VCaP (cell line): ENCODE measurements at regions not wholly inside any gene's neighbourhood (a gene's known extent, or its start where the extent isn't known, plus 50 kb on each side); places are given as distances from the start of the nearest gene placed in this dataset.
"Not testable (repeated sequence)": the region's sequence is repeated elsewhere in the genome, so short reads cannot be mapped to it uniquely, and the experiment has no call there.

Source experiments
- H3K27ac ChIP-seq: fragments of 450-650 bp; 2 replicates; pipeline ENCODE4 v1.5.1; 2017

DNA sequence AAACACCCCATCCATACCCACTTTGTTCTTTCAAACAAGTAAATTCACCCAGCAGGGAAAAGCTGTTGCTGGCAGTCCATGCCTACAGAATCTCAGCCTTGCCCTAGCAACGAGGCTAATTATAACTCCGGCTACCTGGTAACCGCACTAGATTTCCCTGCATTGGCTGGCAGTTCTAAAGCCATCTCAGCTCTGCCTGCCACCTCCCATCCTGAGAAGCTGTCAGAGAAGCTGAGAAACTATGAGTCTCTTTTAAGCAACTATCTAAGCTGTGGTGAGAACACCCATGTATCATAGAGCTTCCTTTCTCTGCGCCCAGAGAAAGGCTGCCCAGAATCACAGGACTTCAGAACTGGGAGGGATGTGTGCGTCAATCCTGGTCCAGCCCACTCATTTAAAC, 126.5 kb upstream of the NBPF9 start:
- not testable (repeated sequence) for H3K27ac ChIP-seq

DNA sequence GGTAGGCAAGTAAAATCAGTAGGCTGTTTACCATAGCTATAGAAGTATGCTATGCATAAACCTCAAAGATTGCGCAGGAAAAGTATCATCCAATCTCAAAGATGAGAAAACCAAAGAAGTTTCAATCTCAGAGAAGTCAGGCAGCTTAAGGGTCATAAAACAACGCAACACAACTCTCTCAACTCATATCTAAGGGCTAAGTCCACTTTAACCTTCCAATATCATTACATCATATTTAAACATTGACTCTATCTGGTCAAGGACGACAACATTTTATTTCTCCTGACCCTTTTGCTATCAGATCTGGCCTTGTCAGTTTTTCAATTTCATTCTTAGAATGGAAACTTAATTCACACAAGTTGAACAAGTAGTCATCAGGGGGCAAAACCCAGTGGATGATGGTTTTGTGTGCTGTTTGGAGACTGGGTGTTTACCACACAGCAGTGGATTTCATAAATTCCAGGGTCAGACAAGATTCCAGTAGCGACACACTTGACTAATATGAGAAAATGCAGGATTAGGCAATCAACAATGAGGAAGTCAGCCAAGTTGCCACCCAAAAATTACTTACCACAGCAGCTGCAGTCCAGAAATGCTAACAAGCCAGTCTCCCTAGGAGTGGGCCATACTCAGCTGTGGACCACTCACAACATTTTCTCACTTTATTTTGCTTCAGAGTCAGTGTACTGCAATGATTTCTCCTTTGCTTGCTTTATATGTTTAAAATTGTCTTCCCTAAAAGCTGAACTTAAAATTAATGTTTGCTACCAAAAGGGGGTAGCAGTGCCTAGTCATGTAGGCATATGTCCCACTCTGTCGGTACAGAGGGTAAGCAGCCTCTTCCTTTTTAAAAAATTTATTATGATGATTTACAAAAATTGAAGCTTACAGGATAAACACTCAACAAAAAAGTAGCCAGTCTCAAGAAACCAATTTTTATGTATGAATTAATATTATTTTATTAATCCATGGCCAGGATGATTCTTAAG, 131.9 kb upstream of the NBPF9 start:
- H3K27ac ChIP-seq, result not testable (repeated sequence)

DNA sequence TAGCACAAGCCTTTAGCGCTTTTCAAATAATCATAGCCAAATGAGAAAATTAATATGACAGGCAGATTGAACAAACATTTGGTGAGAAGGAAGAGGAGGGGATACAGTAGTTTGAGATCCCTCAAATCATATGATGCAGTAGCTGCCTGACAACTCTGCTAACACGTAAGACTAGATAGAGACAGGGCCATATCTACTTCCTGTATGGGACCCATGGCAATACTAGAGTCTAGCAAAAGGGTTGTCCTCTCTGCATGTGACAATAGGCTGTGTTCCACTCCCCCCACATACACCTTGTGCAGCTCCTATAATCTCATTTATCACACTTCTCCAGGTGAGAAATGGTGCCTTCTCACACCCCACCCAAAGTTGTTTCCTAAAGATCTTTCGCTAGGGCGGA, 134.2 kb upstream of the NBPF9 start:
- not testable (repeated sequence) for H3K27ac ChIP-seq

DNA sequence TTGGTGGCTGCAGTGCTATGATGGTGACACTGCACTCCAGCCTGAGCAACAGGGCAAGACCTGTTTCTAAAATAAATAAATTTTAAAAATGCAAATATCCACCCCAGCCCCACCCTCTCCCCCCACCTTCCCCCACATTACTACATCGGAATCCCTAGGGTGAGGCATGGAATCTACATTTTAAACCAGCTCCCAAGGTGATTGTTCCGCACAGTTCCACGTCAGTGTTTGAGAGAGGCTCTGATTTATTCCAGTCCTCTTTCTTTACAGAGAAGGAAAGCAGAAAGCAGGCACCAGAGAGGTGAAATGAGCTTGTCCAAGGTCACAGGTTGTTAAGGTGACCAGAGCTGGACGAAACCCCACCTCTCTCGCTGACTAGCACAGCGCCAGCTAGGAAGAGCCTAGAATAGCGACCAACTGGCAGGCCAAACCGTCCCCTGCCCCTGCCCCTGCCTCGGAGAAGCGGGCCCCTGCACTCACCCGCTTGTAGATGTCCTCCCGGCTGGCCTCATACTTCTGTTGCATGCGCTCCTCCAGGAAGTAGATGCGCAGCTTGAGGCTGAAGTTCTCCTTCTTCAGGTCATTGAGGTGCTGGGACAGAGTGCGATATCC, 136.7 kb upstream of the NBPF9 start:
- H3K27ac ChIP-seq, result not testable (repeated sequence)

DNA sequence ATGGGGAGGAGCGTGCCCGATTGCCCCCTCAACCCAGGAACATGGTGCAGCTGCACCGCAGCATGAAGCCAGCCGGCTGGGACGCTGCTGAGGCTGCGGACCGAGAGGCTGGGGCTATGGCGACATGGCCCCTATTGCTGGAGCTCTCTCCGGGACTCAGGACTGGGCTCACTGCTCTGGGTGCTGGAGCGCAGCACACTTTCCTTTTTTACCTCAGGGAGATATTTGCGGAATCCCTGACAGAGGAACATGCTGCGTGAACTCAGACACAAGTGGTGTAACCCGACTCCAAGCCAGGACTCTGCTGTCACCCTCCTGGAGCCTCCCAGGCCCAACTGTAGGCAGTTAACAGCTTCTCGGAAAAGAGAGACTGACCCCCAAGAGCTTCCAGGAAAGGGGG, 137.2 kb upstream of the NBPF9 start:
- H3K27ac ChIP-seq, result not testable (repeated sequence)

DNA sequence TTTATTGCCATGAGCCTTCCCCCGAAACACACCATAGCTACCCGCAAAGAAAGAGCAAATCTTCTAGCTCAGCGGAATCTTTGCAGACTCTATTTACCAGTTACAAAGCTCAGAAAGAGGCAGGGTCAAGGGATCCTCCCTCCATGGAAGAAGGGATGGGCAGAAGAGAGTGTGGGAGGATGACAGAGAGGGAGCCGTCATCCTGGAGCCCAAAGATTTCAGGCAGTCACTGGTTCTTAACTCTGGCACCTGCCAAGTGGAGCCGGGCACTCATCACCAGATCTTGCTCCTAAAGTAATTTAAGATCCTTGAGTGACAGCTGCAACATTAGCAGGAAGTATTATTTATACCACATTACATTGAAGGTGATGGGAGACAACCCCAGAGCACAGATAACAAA, 137.9 kb upstream of the NBPF9 start:
- not testable (repeated sequence) for H3K27ac ChIP-seq

DNA sequence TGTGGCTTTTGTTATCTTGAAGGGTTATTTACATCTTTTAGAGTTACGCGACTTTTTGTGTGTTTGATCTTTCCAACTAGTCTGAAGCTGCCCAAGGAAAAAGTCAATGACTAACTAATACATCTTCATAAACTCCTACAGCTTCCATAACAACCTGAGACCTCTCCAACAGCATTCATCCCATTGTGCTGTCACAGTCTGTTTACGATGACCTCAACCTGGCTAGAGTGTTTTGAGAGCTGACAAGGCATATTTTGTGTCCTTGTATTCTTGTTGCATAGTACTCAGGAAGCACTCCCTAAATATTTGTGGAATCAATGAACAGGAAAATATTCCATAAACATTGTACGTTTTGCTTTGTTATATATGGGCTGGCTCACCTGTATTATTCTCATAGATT, 140.2 kb upstream of the NBPF9 start:
- H3K27ac ChIP-seq, result not testable (repeated sequence)

DNA sequence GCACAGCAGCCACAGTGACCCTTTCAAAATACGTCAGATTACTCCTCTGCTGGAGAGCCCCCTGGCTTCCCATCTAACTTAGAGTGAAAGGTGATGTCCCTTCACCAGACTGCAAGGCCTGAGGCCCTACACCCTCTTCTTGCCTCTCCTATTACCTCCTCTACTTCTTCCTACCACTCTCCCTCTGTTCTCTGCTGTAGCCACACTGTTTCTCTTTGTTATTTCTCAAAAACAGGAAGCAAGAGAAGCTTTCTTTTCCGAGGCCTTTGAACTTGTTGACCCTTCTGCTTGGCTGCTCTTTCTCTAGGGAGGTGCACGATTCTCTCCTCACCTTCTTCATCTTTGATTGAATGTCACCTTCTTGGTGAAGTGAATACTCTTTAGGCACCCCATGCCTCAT, 141.3 kb upstream of the NBPF9 start:
- not testable (repeated sequence) for H3K27ac ChIP-seq

DNA sequence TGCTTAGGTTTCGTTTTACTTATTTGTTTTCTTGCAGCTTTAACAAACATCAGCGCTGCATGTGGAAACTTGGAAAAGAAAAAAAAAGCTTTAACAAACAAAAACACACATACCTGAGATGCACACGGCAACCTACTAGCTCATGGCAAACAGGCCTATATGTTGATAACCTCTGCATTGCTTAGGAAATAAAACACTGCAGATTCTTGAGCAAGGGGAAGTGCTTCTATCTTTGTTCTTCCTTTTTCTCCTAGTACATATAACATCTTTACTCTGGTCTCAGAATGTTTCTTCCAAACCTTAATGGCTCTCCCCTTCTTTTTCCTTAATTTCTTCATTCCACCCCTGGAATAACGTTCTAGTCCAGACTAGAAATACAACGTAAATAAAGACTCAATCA, 142.9 kb upstream of the NBPF9 start:
- H3K27ac ChIP-seq, result not testable (repeated sequence)

DNA sequence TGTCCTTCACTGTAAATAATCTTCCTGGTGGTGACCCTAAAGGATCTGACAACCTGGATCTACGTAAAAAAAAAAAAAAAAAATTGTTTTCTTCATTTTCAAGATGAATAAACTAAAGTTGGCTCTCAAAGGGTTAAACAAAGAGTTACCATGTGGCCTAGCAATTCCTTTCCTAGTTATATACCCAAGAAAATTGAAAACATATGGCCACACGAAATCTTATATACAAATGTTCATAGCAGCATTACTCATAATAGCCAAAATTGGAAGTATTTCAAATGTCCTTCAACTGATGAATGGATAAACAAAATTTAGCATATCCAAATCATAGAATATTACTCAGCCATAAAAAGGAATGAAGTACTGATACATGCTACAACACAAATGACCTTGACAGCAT, 145.3 kb upstream of the NBPF9 start:
- H3K27ac ChIP-seq, result not testable (repeated sequence)

DNA sequence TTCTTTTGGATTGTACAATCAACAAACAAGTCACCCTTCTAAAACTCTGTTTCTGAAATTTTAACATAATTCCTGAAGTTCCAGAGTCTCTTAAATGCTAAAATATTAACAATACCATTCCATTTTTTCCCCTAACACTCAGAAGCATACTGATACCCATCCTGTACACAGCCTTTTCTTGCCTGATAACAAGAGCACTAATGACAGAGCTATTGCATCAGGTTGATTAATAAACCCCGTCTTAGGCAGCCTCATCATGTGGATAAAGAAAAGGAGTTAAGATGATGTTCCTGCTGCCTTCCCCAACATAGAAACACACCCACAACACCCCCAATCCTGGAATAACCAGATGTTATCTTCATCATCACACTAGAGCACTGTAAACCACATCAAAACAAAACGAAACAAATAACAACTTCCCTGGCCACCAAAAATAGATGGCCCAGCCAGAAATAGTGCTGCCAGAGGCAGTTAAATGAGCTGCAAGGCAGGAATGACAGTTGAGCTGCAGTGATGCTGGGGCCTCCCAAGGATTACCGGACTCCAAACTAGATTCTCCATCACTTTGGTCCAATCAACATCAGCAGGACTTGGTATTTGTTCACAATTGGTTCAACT, 146.6 kb upstream of the NBPF9 start:
- not testable (repeated sequence) for H3K27ac ChIP-seq

DNA sequence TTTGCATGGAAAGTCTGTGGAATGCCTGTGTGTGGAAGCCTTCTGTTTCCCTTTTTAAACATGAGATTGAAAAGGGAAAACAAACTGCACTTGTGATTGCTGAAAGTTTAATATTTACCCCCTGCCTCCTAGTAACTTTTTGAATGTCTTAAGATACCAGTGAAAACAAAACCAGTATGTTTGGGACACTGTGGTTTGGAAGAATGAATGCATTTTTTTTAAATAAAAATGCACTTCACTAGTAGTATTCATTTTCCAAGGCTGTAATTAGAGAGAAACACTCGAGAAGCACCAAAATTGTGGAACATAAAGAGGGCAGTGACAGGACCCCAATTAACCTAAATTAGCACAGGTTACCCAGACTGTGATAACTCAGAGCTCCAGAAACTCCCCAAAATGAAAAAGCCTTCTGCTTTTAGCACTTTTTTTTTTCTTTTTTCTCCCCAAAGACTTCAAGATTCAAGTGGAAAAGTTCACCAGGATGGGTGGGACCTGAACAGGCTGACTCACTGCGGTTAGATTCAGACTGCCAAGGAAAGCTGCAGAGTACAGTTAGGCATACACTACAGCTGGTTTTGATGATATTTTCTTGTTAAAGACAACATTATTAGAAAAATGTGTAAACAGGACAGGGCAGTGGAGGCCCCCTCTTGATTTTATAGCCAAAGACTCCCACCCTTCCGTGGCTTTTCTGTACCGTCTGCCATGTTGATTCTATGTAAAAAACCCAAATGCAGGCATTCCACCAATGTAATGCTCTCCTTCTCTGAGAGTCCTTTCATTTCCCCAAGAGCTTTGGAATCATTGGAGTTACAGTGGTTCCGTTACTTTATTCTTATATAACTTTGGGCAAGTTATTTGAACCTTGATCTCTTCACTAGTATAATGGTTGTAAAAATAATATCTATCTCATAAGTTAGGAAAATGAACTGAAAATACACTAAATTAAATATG, 151.8 kb upstream of the NBPF9 start:
- not testable (repeated sequence) for H3K27ac ChIP-seq

DNA sequence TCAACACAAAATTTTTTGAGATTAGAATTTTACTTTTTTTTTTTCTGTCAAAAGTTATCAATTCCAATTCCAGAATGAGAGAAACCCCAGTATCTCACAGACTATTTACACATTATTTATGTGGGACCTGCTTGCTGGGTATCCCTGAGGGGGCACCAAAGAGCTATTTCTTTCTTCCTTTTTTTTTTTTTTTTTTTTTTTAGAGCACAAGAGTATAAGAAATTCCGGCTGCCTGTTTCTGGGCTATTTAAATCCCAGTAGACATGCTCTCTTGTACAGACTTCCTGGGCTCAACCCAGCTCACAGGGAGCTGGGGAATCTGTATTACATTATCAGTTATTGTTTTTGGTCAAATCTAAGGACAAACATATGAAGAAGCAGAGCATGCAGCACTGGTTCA, 156.9 kb upstream of the NBPF9 start:
- H3K27ac ChIP-seq, result not testable (repeated sequence)

DNA sequence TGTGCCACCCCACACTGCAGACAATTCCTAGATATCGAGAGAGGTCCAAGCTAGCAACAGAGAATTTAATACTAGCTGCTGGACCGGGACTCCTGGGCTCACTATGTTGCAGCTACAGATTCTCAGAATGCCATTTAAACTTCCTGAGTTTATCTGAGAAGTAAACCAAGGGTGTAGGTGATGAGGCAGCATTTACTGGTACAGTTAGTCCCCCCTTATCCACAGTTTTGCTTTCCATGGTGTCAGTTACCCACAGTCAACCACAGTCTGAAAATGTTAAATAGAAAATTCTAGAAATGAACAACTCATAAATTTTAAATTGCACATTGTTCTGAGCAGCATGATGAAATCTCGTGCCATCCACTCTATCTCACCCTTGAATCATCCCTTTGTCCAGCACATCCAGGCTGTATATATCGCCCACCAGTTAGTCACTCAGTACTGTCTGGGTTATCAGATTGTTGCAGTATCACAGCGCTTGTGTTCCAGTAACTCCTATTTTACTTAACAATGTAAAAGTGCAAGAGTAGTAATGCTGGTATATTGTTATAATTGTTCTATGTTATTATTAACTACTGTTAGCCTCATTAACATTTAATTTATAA, 157.5 kb upstream of the NBPF9 start:
- not testable (repeated sequence) for H3K27ac ChIP-seq

DNA sequence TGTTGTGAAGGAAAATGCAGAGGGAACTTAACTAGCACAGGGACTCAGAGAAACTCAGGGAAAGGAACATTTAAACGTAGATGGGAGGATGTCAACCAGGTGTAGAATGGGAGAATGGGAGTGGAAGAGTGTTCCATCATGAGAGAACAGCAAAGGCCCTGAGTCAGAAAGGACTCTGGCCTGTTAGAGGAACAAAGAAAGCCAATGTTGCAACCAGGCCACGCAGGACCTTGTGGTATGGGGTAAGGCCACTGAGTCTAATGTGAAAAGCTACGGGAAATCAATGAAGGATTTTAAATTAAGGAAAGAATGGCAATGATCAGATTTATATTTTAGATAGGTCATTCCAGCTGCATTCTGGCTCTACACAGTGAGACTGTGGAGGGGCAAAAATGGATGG, 163.9 kb upstream of the NBPF9 start:
- not testable (repeated sequence) for H3K27ac ChIP-seq

DNA sequence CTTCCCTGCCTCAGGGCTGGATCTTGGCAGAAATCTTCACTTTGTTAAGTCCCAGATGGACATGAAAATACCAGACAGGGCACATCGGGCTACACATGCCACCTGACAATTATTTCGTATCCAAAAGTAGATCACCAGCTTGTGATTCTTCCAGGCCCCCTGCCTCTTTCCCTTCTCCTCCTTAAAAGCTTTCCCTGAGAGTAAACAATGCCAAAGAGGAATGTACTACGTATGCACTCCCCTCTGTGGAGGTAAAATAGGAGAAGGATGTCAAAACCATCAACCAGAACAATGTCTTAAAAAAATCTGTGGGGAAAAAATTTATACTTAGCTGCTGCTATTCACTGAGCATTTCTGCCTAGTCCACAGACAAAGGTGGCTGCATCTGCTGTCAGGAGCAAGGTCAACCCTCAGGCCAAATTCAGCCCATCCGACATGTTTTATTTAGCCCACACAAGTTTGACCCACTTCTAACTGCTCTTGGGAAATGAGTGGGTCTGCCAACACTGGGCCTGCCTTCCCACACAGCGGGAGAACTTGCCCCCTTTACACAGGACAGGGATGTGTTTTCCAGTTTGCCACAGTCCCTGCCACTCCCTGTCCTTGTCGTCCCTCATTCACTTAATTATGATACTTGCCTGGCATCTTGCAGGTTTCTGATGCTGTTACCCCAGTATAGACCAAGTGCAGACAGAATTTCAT, 165.8 kb upstream of the NBPF9 start:
- not testable (repeated sequence) for H3K27ac ChIP-seq

DNA sequence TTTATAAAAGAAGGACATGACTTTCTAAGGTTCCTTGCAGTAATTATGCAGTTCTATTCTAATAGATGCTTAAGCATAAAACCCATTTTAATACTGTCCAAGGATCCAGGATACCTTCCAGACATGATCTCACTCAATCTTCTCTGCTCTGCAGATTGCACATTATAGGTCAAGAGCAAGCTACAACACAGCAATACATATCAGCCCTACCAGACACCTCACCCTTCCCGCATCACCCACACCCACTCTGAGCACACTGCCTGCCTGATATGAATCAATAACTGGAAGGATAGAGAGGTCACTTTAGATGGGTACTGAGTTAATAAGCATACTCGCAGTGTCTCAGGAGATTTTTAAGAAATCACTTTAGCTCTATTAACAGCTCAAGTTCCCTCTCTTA, 166.5 kb upstream of the NBPF9 start:
- H3K27ac ChIP-seq, result not testable (repeated sequence)

DNA sequence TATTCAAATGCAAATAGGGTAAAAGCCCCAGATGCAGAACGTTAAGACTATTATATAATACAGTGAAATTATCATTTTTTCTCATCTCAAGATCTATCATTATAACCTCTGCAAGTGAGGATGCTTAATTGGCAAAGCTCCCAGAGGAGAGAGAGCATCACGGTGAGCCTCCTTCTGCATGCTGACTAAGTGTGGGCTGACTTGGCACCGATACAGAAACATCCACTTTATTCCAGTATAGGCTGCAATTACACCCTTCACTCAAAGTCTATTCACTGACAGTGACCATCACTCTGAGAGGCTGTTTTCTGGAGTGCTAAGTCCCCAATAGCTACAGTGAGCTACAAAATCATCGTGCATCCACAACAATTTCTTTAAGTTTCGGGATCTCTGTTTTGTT, 171.1 kb upstream of the NBPF9 start:
- H3K27ac ChIP-seq, result not testable (repeated sequence)

DNA sequence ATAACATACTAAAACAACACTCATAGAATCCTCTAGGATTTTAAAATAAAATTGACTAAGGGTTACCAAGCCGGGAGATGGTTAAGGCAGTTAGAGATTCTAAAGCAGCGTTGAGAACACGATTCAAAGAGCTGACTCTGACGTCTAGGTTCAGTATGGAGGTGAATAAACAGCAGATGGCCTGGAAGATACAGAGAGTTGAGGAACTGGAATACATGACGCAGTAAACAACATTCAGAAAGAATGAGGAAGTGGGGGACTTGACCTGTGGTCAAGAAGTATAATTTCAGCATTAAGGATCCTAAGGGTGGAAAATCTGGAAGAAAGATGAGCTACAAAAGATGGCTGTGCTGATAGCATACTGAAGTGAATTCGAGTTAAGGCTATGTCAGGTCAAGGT, 172.5 kb upstream of the NBPF9 start:
- H3K27ac ChIP-seq, result not testable (repeated sequence)

DNA sequence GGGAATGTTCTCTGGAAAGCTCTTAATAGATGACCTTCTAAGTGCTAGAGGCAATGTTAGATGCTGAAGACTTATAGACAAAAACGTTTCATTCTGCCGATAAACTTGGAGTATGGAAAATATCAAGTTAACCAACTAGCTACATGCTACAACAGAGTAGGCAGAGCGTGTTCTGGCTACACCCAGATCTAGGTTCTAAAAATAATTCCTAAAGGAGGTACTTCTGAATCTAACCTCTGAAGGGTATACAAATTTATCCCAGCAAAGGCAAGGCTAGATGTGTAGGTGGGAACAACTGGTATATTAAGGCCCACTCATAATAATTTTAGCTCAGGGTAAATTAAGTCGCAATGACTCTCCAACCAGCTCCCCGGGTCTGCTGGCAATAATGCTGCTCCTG, 173.1 kb upstream of the NBPF9 start:
- H3K27ac ChIP-seq, result not testable (repeated sequence)

DNA sequence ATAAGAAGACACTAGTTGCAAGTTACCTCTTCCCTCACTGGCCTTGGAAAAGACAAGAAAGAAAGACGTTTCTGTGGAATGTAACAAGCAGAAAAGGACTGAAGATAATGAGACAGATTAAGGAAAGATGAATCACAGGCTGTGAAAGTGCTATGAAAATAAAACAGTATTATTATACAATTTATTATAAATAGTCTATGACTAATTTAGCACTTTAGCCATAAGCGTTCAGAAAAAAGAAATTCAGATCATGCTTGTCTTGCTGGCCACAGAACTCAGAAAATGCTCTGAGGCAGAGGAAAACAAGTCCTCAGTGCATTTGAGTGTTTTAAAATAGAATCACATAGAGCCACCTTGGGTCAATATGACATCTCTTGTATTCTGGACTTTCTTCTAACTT, 174.8 kb upstream of the NBPF9 start:
- H3K27ac ChIP-seq, result not testable (repeated sequence)
